Cardiac muscle cell (in vitro differentiated cells and primary cell): ENCODE measurements at regions not wholly inside any gene's neighbourhood (a gene's known extent, or its start where the extent isn't known, plus 50 kb on each side); places are given as distances from the start of the nearest gene placed in this dataset.
"Not testable (repeated sequence)": the region's sequence is repeated elsewhere in the genome, so short reads cannot be mapped to it uniquely, and the experiment has no call there.

Experiments used
- DNase-seq, 2 donors: peaks; one replicate each; pipeline versions ENCODE4 v3.0.0 to v3.0.0-alpha.2; 2010 to 2017; ENCODE audit warnings: low read depth in 1 of 2, low spot score in 1 of 2
- H3K27ac ChIP-seq: fragments of 200-600 bp; sonication (generic); 2 replicates; pipeline ENCODE4 v1.5.1; 2016
- H3K27me3 ChIP-seq: fragments of 200-600 bp; sonication (generic); 2 replicates; pipeline ENCODE4 v1.6.0; 2016; ENCODE audit warnings: control low read depth
- H3K36me3 ChIP-seq: fragments of 200-600 bp; sonication (generic); 2 replicates; pipeline ENCODE4 v1.5.1; 2016; ENCODE audit warnings: control low read depth
- H3K4me1 ChIP-seq: fragments of 200-600 bp; sonication (generic); 2 replicates; pipeline ENCODE4 v1.8.1; 2017; ENCODE audit warnings: low read depth, mild to moderate bottlenecking, mixed run types
- H3K4me3 ChIP-seq: fragments of 200-600 bp; sonication (generic); 2 replicates; pipeline ENCODE4 v1.5.1; 2016; ENCODE audit warnings: mild to moderate bottlenecking
- H3K9me3 ChIP-seq: fragments of 200-600 bp; sonication (generic); 2 replicates; pipeline ENCODE4 v1.5.1; 2017; ENCODE audit warnings: low read depth, mild to moderate bottlenecking, control low read depth
- TF ChIP-seq, protein P1 (sequence below): IDR thresholded peaks from 2 replicates; pipeline ENCODE4 v1.5.1; 2012; ENCODE audit warnings: low read depth, mild to moderate bottlenecking, low read length

GRCh38 chr10:16014469-16014868 is 154.2 kb upstream of the MINDY3 start:
- no peak for DNase-seq
- H3K27ac ChIP-seq: no peak overlapping the region
- TF ChIP-seq, protein P1, sequence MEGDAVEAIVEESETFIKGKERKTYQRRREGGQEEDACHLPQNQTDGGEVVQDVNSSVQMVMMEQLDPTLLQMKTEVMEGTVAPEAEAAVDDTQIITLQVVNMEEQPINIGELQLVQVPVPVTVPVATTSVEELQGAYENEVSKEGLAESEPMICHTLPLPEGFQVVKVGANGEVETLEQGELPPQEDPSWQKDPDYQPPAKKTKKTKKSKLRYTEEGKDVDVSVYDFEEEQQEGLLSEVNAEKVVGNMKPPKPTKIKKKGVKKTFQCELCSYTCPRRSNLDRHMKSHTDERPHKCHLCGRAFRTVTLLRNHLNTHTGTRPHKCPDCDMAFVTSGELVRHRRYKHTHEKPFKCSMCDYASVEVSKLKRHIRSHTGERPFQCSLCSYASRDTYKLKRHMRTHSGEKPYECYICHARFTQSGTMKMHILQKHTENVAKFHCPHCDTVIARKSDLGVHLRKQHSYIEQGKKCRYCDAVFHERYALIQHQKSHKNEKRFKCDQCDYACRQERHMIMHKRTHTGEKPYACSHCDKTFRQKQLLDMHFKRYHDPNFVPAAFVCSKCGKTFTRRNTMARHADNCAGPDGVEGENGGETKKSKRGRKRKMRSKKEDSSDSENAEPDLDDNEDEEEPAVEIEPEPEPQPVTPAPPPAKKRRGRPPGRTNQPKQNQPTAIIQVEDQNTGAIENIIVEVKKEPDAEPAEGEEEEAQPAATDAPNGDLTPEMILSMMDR: no peak
- no peaks in the 10 kb centered on the region for H3K4me1 ChIP-seq
- H3K27me3 ChIP-seq: no peaks in the 10 kb centered on the region
- H3K9me3 ChIP-seq: no peaks in the 10 kb centered on the region
- no peaks in the 10 kb centered on the region for H3K36me3 ChIP-seq
- H3K4me3 ChIP-seq: no peak overlapping the region

DNA sequence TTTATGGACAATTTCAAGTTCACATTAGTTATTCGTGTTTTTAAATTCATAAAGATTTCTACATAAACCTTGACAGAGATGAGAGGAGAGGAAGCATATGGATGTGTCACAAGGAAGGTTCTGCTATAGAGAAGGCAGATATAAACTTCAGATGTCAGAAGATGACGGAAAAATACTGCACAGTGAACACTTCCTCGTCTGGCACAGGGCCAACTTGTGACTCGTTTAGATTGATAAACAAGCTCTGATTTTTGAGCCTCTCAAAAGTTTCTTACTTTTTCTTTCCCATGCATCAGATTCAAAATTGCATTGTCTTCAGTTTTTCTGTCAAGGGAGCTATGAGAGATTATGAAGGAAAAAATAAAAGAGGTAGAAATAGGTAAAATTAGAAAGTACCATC is 156.4 kb upstream of the MINDY3 start:
- no peak for DNase-seq
- no peaks in the 10 kb centered on the region for H3K27me3 ChIP-seq
- H3K9me3 ChIP-seq: no peaks in the 10 kb centered on the region
- H3K4me1 ChIP-seq: no peaks in the 10 kb centered on the region
- no peaks in the 10 kb centered on the region for H3K36me3 ChIP-seq
- H3K4me3 ChIP-seq: no peak overlapping the region
- H3K27ac ChIP-seq: no peak overlapping the region
- TF ChIP-seq, protein P1: no peak

DNA sequence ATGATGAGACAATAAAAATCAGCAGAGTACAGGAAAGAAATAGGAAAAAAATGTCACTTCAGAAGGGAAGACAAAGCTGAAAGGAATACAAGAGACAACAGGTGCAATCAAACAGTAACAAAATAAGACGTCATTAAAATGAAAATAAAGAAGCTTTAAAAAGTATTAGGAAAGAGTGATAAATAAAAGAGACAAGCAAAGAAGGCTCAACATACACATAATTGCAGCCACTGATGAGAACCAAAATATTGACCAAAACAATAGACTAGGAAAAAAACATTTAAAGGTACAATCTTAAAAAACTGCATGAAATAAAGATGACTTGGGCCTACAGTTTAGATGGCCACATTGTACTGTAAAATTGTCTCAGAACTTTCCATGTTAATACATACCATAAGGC is 160.5 kb upstream of the MINDY3 start:
- TF ChIP-seq, protein P1: no peak
- Histone ChIP-seq H3K27ac (no peak overlapping the region), H3K36me3 (no peaks in the 10 kb centered on the region), H3K9me3 (no peaks in the 10 kb centered on the region), H3K27me3 (no peaks in the 10 kb centered on the region), H3K4me1 (no peaks in the 10 kb centered on the region), H3K4me3 (no peak overlapping the region)
- DNase-seq: no peak

- H3K4me1 ChIP-seq, H3K4me3 ChIP-seq, H3K27ac ChIP-seq, DNase-seq, H3K9me3 ChIP-seq, H3K27me3 ChIP-seq, H3K36me3 ChIP-seq: not testable (repeated sequence)
These were observed 166.5 kb upstream of the MINDY3 start for GRCh38 chr10:16026832-16027231.

GRCh38 chr10:16030562-16030961 is 170.3 kb upstream of the MINDY3 start:
- Histone ChIP-seq H3K36me3 (no peaks in the 10 kb centered on the region), H3K4me1 (no peaks in the 10 kb centered on the region), H3K4me3 (no peak overlapping the region), H3K27ac (no peak overlapping the region), H3K9me3 (no peaks in the 10 kb centered on the region), H3K27me3 (no peaks in the 10 kb centered on the region)
- TF ChIP-seq, protein P1: no peak
- DNase-seq: no peak

DNA sequence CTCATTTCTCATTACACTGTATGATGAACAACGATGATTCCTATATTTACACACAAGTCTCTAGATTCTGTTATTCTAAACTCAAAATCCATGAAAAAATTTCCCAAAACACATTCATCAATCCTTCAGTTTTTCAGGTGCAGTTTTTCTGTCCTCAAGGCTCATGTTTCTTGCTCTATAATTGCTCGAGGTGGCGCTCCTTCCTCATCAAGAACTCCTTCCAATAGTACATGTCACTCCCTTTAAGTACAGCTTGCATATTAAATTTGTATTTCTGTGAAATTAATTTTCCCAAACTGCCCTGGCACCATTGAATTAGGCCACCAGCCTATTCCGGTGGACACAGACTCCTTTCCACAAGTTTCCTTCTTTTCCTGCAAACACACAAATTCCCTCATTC is 188.7 kb upstream of the MINDY3 start:
- H3K27me3 ChIP-seq: no peaks in the 10 kb centered on the region
- DNase-seq: no peak
- no peak overlapping the region for H3K27ac ChIP-seq
- H3K36me3 ChIP-seq: no peaks in the 10 kb centered on the region
- TF ChIP-seq, protein P1: no peak
- H3K4me1 ChIP-seq: no peaks in the 10 kb centered on the region
- no peaks in the 10 kb centered on the region for H3K9me3 ChIP-seq
- no peak overlapping the region for H3K4me3 ChIP-seq
